ENCODE measurements at regions not wholly inside any gene's neighbourhood (a gene's known extent, or its start where the extent isn't known, plus 50 kb on each side); places are given as distances from the start of the nearest gene placed in this dataset.
A peak's percentile ranks its signal among the peaks of the same experiment; 100 is the strongest.

GRCh38 chr2:147368306-147368705, 476.5 kb upstream of the ACVR2A start:
- Histone ChIP-seq H3K4me1 (ENCODE audit: insufficient read depth) (peaks cover 7% of the 10 kb centered on the region; the same call in 1 of the 2 replicates), H3F3A (replicated peaks; ENCODE audit: low read depth) (no peaks in the 10 kb centered on the region), H4K20me1 (replicated peaks; ENCODE audit: insufficient read depth) (no peaks in the 10 kb centered on the region), H3K4me2 (no peak overlapping the region), H3K9me2 (ENCODE audit: insufficient read depth) (peaks cover 3% of the 10 kb centered on the region; the same call in 1 of the 2 replicates), H3K27ac (ENCODE audit: low read depth) (no peak overlapping the region), H3K4me3 (no peak overlapping the region), H3K79me2 (replicated peaks; ENCODE audit: insufficient read depth) (no peaks in the 10 kb centered on the region), H2AFZ (peak overlapping the region; percentile 12; the same call in 1 of the 2 replicates), H3K27me3 (ENCODE audit: insufficient read depth) (no peaks in the 10 kb centered on the region), H3K36me3 (ENCODE audit: insufficient read depth) (no peaks in the 10 kb centered on the region)
- Mint-ChIP-seq H3K9me3 (peaks cover 5% of the 10 kb centered on the region; the same call in 1 of the 3 replicates), H3K36me3 (ENCODE audit: low read depth) (peaks cover 4% of the 10 kb centered on the region; the same call in 1 of the 3 replicates), H3K4me1 (peaks cover 14% of the 10 kb centered on the region), H3K4me3 (no peak overlapping the region), H3K27me3 (ENCODE audit: insufficient read depth, low read depth, poor library complexity) (peaks cover 2% of the 10 kb centered on the region), H3K27ac (no peak overlapping the region)
- ATAC-seq (no peak), DNase-seq (ENCODE audit: low spot score) (no peak)
- no peak for TF ChIP-seq STAT1 (IDR thresholded peaks at IDR 0.05; ENCODE audit: unreplicated experiment)

GRCh38 chr2:147366279-147366678, 478.6 kb upstream of the ACVR2A start:
- ATAC-seq (no peak), DNase-seq (ENCODE audit: low spot score) (no peak)
- Histone ChIP-seq H3K4me1 (ENCODE audit: insufficient read depth) (peaks cover 7% of the 10 kb centered on the region; the same call in 1 of the 2 replicates), H3K4me2 (no peak overlapping the region), H4K20me1 (replicated peaks; ENCODE audit: insufficient read depth) (no peaks in the 10 kb centered on the region), H2AFZ (0 out of 2 replicates have a peak overlapping the region, but pooled peaks have one; percentile 1), H3K36me3 (ENCODE audit: insufficient read depth) (no peaks in the 10 kb centered on the region), H3K27ac (ENCODE audit: low read depth) (no peak overlapping the region), H3K27me3 (ENCODE audit: insufficient read depth) (no peaks in the 10 kb centered on the region), H3K9me2 (ENCODE audit: insufficient read depth) (peaks cover 3% of the 10 kb centered on the region; the same call in 1 of the 2 replicates), H3K79me2 (replicated peaks; ENCODE audit: insufficient read depth) (no peaks in the 10 kb centered on the region), H3K4me3 (no peak overlapping the region), H3F3A (replicated peaks; ENCODE audit: low read depth) (no peaks in the 10 kb centered on the region)
- no peak for TF ChIP-seq POLR2AphosphoS5 (IDR thresholded peaks at IDR 0.05; ENCODE audit: low read depth)
- peaks cover 2% of the 10 kb centered on the region for H3K27me3 Mint-ChIP-seq (ENCODE audit: insufficient read depth, low read depth, poor library complexity)
- H3K4me1 Mint-ChIP-seq: peaks cover 14% of the 10 kb centered on the region
- H3K36me3 Mint-ChIP-seq (ENCODE audit: low read depth): peaks cover 4% of the 10 kb centered on the region; the same call in 1 of the 3 replicates
- no peak overlapping the region for H3K4me3 Mint-ChIP-seq
- no peak overlapping the region for H3K27ac Mint-ChIP-seq
- H3K9me3 Mint-ChIP-seq: peaks cover 5% of the 10 kb centered on the region; the same call in 1 of the 3 replicates

- Histone ChIP-seq H3K9me2 (ENCODE audit: insufficient read depth) (peaks cover 3% of the 10 kb centered on the region; the same call in 1 of the 2 replicates), H4K20me1 (replicated peaks; ENCODE audit: insufficient read depth) (no peaks in the 10 kb centered on the region), H3K27me3 (ENCODE audit: insufficient read depth) (no peaks in the 10 kb centered on the region), H3K4me3 (no peak overlapping the region), H3K4me1 (ENCODE audit: insufficient read depth) (peaks cover 7% of the 10 kb centered on the region; the same call in 1 of the 2 replicates), H2AFZ (0 out of 2 replicates have a peak overlapping the region, but pooled peaks have one; percentile 1), H3K36me3 (ENCODE audit: insufficient read depth) (no peaks in the 10 kb centered on the region), H3F3A (replicated peaks; ENCODE audit: low read depth) (no peaks in the 10 kb centered on the region), H3K4me2 (no peak overlapping the region), H3K27ac (ENCODE audit: low read depth) (no peak overlapping the region), H3K79me2 (replicated peaks; ENCODE audit: insufficient read depth) (no peaks in the 10 kb centered on the region)
- H3K27me3 Mint-ChIP-seq (ENCODE audit: insufficient read depth, low read depth, poor library complexity): no peaks in the 10 kb centered on the region
- TF ChIP-seq ZNF114 (CRISPR knock-in tag; IDR thresholded peaks at IDR 0.05) (no peak), CREB1 (CRISPR knock-in tag; IDR thresholded peaks at IDR 0.05; ENCODE audit: low read depth) (no peak)
- ATAC-seq (no peak), DNase-seq (ENCODE audit: low spot score) (no peak)
- peaks cover 4% of the 10 kb centered on the region; the same call in 1 of the 3 replicates for H3K36me3 Mint-ChIP-seq (ENCODE audit: low read depth)
- H3K9me3 Mint-ChIP-seq: peaks cover 5% of the 10 kb centered on the region; the same call in 1 of the 3 replicates
- H3K4me1 Mint-ChIP-seq: peaks cover 14% of the 10 kb centered on the region
- H3K27ac Mint-ChIP-seq: no peak overlapping the region
- H3K4me3 Mint-ChIP-seq: no peak overlapping the region
Observed at GRCh38 chr2:147365622-147366021, 479.2 kb upstream of the ACVR2A start.

- no peaks in the 10 kb centered on the region for H3K27me3 ChIP-seq (ENCODE audit: insufficient read depth)
- H3K4me3 ChIP-seq: no peak overlapping the region
- peaks cover 7% of the 10 kb centered on the region; the same call in 1 of the 2 replicates for H3K4me1 ChIP-seq (ENCODE audit: insufficient read depth)
- H3K36me3 ChIP-seq (ENCODE audit: insufficient read depth): no peaks in the 10 kb centered on the region
- H3K4me2 ChIP-seq: no peak overlapping the region
- peaks cover 2% of the 10 kb centered on the region; the same call in 1 of the 3 replicates for H3K9me3 Mint-ChIP-seq
- H4K20me1 ChIP-seq (replicated peaks; ENCODE audit: insufficient read depth): no peaks in the 10 kb centered on the region
- H3K27ac ChIP-seq (ENCODE audit: low read depth): no peak overlapping the region
- H3K27me3 Mint-ChIP-seq (ENCODE audit: insufficient read depth, low read depth, poor library complexity): no peaks in the 10 kb centered on the region
- H3K4me3 Mint-ChIP-seq: no peak overlapping the region
- H3K36me3 Mint-ChIP-seq (ENCODE audit: low read depth): peaks cover 4% of the 10 kb centered on the region; the same call in 1 of the 3 replicates
- no peak for DNase-seq (ENCODE audit: low spot score)
- H3K9me2 ChIP-seq (ENCODE audit: insufficient read depth): peaks cover 3% of the 10 kb centered on the region; the same call in 1 of the 2 replicates
- no peak for ATAC-seq
- H3K79me2 ChIP-seq (replicated peaks; ENCODE audit: insufficient read depth): no peaks in the 10 kb centered on the region
- H3K27ac Mint-ChIP-seq: peak overlapping the region; percentile 10; the same call in 1 of the 2 replicates
- peaks cover 14% of the 10 kb centered on the region for H3K4me1 Mint-ChIP-seq
- H2AFZ ChIP-seq: peak overlapping the region; percentile 81
- no peaks in the 10 kb centered on the region for H3F3A ChIP-seq (replicated peaks; ENCODE audit: low read depth)
- no peak for TF ChIP-seq CREB1 (CRISPR knock-in tag; IDR thresholded peaks at IDR 0.05; ENCODE audit: low read depth)
- no peak for TF ChIP-seq EZH2phosphoT487 (IDR thresholded peaks at IDR 0.05; ENCODE audit: unreplicated experiment)
- TF ChIP-seq ETS1 (IDR thresholded peaks at IDR 0.05): no peak
- no peak for TF ChIP-seq NANOG (IDR thresholded peaks at IDR 0.05; ENCODE audit: borderline replicate concordance)
- no peak for TF ChIP-seq REST (IDR thresholded peaks at IDR 0.05; ENCODE audit: unreplicated experiment)
- TF ChIP-seq POLR2AphosphoS5 (IDR thresholded peaks at IDR 0.05; ENCODE audit: low read depth): no peak
Observed at GRCh38 chr2:147364597-147364996, 480.2 kb upstream of the ACVR2A start.

Data from GM23338 (cell line).